Mesothelial cell of epicardium (in vitro differentiated cells): ENCODE measurements at regions not wholly inside any gene's neighbourhood (a gene's known extent, or its start where the extent isn't known, plus 50 kb on each side); places are given as distances from the start of the nearest gene placed in this dataset.

Source experiments
- DNase-seq, 2 experiments: peaks; one replicate each; pipeline ENCODE4 v3.0.0; 2021; ENCODE audit warnings: low spot score in 2 of 2; ENCODE audit not compliant: unreplicated experiment in 2 of 2
- H3K27ac Mint-ChIP-seq: 2 replicates; pipeline ENCODE4 v1.8.0; 2021; ENCODE audit warnings: mixed read lengths
- H3K27me3 Mint-ChIP-seq: 2 replicates; pipeline ENCODE4 v1.8.0; 2021; ENCODE audit warnings: low read depth, mixed read lengths
- H3K36me3 Mint-ChIP-seq: 2 replicates; pipeline ENCODE4 v1.8.0; 2021; ENCODE audit warnings: mixed read lengths
- H3K4me1 Mint-ChIP-seq: 2 replicates; pipeline ENCODE4 v1.8.0; 2021; ENCODE audit warnings: mixed read lengths
- H3K4me3 Mint-ChIP-seq: 2 replicates; pipeline ENCODE4 v1.8.0; 2021; ENCODE audit warnings: mild to moderate bottlenecking, moderate library complexity, mixed read lengths
- H3K9me3 Mint-ChIP-seq: 2 replicates; pipeline ENCODE4 v1.8.0; 2021; ENCODE audit warnings: mixed read lengths
- TF ChIP-seq, protein P1 (sequence below): fragments of 200-600 bp; sonication (generic); IDR thresholded peaks from one replicate; pipeline ENCODE4 v1.5.0; 2021; ENCODE audit warnings: antibody characterized with exemption; ENCODE audit not compliant: unreplicated experiment

DNA sequence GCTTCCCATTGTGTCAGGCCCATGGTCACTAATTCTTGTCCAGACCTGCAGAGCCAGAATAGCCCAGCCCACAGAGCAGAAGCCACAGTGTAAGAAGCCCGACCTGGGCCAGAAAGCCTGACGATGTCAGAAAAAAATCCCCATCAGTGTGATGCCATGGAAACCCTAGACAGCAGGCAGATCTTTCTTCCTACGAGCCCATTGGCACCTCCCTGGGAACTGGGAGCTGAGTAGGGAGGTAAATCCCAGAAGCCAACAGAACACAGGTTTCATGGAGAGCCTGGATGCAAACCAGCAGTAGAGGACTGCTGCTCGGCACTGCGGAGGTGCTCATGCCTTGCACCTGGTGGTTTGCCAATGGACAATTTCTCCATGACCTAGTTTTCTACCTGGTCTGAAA lies 82.2 kb upstream of the SLC22A16 start:
- TF ChIP-seq, protein P1, sequence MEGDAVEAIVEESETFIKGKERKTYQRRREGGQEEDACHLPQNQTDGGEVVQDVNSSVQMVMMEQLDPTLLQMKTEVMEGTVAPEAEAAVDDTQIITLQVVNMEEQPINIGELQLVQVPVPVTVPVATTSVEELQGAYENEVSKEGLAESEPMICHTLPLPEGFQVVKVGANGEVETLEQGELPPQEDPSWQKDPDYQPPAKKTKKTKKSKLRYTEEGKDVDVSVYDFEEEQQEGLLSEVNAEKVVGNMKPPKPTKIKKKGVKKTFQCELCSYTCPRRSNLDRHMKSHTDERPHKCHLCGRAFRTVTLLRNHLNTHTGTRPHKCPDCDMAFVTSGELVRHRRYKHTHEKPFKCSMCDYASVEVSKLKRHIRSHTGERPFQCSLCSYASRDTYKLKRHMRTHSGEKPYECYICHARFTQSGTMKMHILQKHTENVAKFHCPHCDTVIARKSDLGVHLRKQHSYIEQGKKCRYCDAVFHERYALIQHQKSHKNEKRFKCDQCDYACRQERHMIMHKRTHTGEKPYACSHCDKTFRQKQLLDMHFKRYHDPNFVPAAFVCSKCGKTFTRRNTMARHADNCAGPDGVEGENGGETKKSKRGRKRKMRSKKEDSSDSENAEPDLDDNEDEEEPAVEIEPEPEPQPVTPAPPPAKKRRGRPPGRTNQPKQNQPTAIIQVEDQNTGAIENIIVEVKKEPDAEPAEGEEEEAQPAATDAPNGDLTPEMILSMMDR, result no peak
- Mint-ChIP-seq H3K27me3 (no peaks in the 10 kb centered on the region), H3K4me1 (no peaks in the 10 kb centered on the region), H3K27ac (no peak overlapping the region), H3K9me3 (peaks cover 14% of the 10 kb centered on the region), H3K36me3 (no peaks in the 10 kb centered on the region), H3K4me3 (no peak overlapping the region)
- no peak for DNase-seq

GRCh38 chr6:110557199-110557598 lies 80.8 kb upstream of the SLC22A16 start:
- TF ChIP-seq, protein P1, result no peak

GRCh38 chr6:110556317-110557110 lies 80.1 kb upstream of the SLC22A16 start:
- no peaks in the 10 kb centered on the region for H3K4me1 Mint-ChIP-seq
- no peaks in the 10 kb centered on the region for H3K27me3 Mint-ChIP-seq
- H3K27ac Mint-ChIP-seq, result no peak overlapping the region
- TF ChIP-seq, protein P1, result no peak
- H3K4me3 Mint-ChIP-seq, result no peak overlapping the region
- no peak for DNase-seq
- peaks cover 13% of the 10 kb centered on the region for H3K9me3 Mint-ChIP-seq
- no peaks in the 10 kb centered on the region for H3K36me3 Mint-ChIP-seq

More at GRCh38 chr6:110557199-110557598, 80.8 kb upstream of the SLC22A16 start:
- Mint-ChIP-seq H3K4me1 (no peaks in the 10 kb centered on the region), H3K36me3 (no peaks in the 10 kb centered on the region), H3K4me3 (no peak overlapping the region), H3K27ac (no peak overlapping the region), H3K9me3 (peaks cover 12% of the 10 kb centered on the region), H3K27me3 (no peaks in the 10 kb centered on the region)
- DNase-seq, result no peak

GRCh38 chr6:110554966-110555460 lies 78.6 kb upstream of the SLC22A16 start:
- peaks cover 21% of the 10 kb centered on the region for H3K9me3 Mint-ChIP-seq
- H3K27ac Mint-ChIP-seq, result no peak overlapping the region
- no peaks in the 10 kb centered on the region for H3K4me1 Mint-ChIP-seq
- TF ChIP-seq, protein P1, result no peak
- no peak overlapping the region for H3K4me3 Mint-ChIP-seq
- no peaks in the 10 kb centered on the region for H3K27me3 Mint-ChIP-seq
- no peak for DNase-seq
- peaks cover 2% of the 10 kb centered on the region for H3K36me3 Mint-ChIP-seq

- Mint-ChIP-seq H3K27me3 (no peaks in the 10 kb centered on the region), H3K27ac (no peak overlapping the region), H3K4me3 (no peak overlapping the region), H3K36me3 (peaks cover 2% of the 10 kb centered on the region), H3K4me1 (no peaks in the 10 kb centered on the region), H3K9me3 (peaks cover 21% of the 10 kb centered on the region)
- DNase-seq, result no peak
- TF ChIP-seq, protein P1, result no peak
Observed at GRCh38 chr6:110554441-110554840, 78.0 kb upstream of the SLC22A16 start.
